Fibroblast of pulmonary artery (primary cell): ENCODE measurements at regions not wholly inside any gene's neighbourhood (a gene's known extent, or its start where the extent isn't known, plus 50 kb on each side); places are given as distances from the start of the nearest gene placed in this dataset.

ENCODE experiments used
- DNase-seq: peaks from one replicate; pipeline ENCODE4 v3.0.0-alpha.2; 2010; ENCODE audit warnings: low read depth
- H3K4me3 ChIP-seq: replicated peaks from 2 replicates; pipeline ENCODE4 v1.5.1; 2011; ENCODE audit warnings: low read depth, mild to moderate bottlenecking, control low read depth, low read length, moderate library complexity
- CTCF ChIP-seq: IDR thresholded peaks from 2 replicates; pipeline ENCODE4 v1.5.1; 2011; ENCODE audit warnings: mild to moderate bottlenecking, control low read depth, low read length, inconsistent platforms; ENCODE audit errors: missing control alignments

GRCh38 chr6:81682235-81682795, 70.2 kb downstream of the TENT5A start:
- H3K4me3 ChIP-seq, result no peak overlapping the region
- no peak for TF ChIP-seq CTCF
- no peak for DNase-seq

GRCh38 chr6:81669445-81669844, 83.0 kb downstream of the TENT5A start:
- no peak overlapping the region for H3K4me3 ChIP-seq
- DNase-seq, result no peak

GRCh38 chr6:81668615-81669047, 83.8 kb downstream of the TENT5A start:
- DNase-seq, result no peak

More at GRCh38 chr6:81669445-81669844, 83.0 kb downstream of the TENT5A start:
- no peak for TF ChIP-seq CTCF

GRCh38 chr6:81666481-81666880, 86.0 kb downstream of the TENT5A start:
- no peak for DNase-seq
- no peak overlapping the region for H3K4me3 ChIP-seq
- no peak for TF ChIP-seq CTCF

More at GRCh38 chr6:81668615-81669047, 83.8 kb downstream of the TENT5A start:
- H3K4me3 ChIP-seq, result no peak overlapping the region
- TF ChIP-seq CTCF, result no peak

GRCh38 chr6:81656231-81656630, 96.2 kb downstream of the TENT5A start:
- DNase-seq, result no peak
- H3K4me3 ChIP-seq, result no peak overlapping the region
- TF ChIP-seq CTCF, result no peak

GRCh38 chr6:81655696-81656095, 96.8 kb downstream of the TENT5A start:
- no peak for TF ChIP-seq CTCF
- no peak overlapping the region for H3K4me3 ChIP-seq
- no peak for DNase-seq

GRCh38 chr6:81648502-81648901, 104.0 kb downstream of the TENT5A start:
- DNase-seq, result no peak
- no peak for TF ChIP-seq CTCF
- H3K4me3 ChIP-seq, result no peak overlapping the region
